Activated CD8-positive, alpha-beta memory T cell treated with anti-CD3 and anti-CD28 coated beads for 4 hours (primary cell): ENCODE measurements at regions not wholly inside any gene's neighbourhood (a gene's known extent, or its start where the extent isn't known, plus 50 kb on each side); places are given as distances from the start of the nearest gene placed in this dataset.

ENCODE experiments used
- DNase-seq, 2 donors: peaks; one replicate each; pipeline ENCODE4 v3.0.0-alpha.2; 2020; ENCODE audit warnings: low read depth in 2 of 2

DNA sequence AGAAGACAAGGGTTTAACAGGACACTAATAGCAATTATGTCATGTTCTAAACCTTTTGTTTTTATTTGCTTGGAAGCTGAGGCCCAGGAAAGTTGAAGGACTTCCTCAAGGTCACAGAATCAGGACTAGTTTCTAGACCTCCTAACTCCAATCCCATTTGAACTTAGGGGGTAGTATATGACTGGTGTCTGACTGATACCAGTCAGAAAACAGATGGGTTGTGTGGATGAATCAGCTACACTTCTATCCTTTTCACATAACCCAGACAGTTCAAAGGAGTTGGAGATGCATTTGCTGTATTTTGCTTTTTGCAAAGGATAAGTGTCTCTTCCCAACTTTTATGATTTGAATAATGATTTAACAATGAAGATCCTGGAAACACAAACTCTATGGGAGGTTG lies 322.5 kb downstream of the HLX start:
- no peak for DNase-seq

DNA sequence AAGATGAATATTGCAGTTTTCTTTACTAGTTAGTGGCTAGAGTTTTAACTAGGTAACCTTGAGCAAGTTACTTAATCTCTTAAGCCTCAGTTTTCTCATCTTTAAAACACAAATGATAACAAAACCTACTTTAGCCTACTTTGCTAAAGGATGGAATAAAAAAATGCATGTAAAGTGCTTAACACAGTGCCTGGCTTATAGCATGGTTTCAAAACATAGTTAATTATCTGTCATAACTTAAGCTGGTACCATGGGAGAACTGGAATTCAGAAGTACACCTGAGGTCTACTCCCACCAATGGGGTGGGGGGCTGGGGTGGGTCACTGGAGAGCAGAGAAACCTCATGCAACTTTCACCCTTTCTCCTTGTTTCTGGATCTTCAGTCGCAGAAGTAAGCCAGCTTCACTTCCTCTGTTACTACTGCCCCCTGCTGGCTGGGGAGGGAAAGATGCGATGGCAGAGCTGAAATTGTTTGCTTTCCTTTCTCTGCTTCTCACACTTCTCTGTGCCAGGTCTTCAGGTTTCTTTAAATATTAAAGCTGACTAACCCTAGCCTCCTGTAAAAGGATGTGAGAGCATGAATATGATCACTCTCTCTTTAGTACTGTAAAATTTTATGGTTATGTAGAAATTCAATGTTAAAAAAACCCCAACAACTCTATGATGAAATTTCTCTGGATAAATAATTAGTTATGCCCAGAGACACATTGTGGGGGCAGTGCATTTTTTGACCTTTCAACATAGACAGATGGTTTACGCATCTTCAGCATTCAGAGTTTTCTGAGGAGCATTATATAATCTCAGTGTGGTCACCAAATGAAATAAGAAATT lies 324.2 kb downstream of the HLX start:
- DNase-seq: peak; percentile 16 to 36

- DNase-seq: no peak
These were observed 325.0 kb downstream of the HLX start for GRCh38 chr1:221204055-221204833.

GRCh38 chr1:221206076-221206475 lies 326.8 kb downstream of the HLX start:
- DNase-seq: no peak

DNA sequence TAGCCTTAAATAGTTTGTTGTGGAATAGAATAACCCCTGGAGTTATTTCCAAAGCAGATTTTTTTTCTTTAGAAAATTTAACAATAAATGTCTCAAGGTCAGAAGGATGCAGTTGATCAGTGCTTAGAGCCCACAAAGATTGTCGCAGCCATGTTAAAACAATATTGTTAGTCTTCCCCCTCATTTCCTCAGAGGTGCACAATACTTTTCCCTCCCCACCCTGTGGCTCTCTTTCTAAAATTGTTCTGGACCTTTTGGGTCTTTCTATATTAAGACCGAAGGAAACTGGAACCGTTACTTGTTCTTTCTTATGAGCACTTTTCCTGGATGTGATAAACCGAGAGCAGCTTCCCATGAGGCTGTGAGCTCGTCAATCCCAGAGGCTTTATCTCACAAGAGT lies 333.7 kb downstream of the HLX start:
- no peak for DNase-seq

GRCh38 chr1:221217029-221217428 lies 337.8 kb downstream of the HLX start:
- no peak for DNase-seq

- no peak for DNase-seq
These were observed 344.0 kb downstream of the HLX start for GRCh38 chr1:221223281-221223680.

- DNase-seq: no peak
These were observed 348.2 kb downstream of the HLX start for GRCh38 chr1:221227460-221227859.

DNA sequence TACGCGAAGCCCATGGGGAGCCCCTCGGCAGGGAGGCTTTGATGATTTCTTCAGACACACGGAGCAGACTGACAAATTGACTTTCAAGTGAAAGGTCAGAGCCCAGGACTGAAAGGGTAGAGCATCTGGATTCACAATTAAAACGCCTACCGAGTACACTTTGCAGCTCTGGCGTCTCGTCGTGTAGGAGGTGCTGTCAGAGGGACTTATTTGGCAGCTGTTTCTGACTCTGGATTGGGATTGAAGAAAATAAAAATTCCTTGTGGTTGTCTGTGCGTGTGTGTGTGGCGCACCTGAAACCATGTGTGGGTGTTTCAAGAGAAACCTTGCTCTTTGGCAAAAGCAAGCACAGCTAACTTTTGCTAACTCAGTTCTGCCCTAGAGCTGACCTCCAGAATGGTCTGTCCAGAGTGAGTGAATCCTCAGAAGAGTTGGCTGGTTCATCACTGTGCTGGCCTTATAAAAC lies 348.7 kb downstream of the HLX start:
- no peak for DNase-seq

DNA sequence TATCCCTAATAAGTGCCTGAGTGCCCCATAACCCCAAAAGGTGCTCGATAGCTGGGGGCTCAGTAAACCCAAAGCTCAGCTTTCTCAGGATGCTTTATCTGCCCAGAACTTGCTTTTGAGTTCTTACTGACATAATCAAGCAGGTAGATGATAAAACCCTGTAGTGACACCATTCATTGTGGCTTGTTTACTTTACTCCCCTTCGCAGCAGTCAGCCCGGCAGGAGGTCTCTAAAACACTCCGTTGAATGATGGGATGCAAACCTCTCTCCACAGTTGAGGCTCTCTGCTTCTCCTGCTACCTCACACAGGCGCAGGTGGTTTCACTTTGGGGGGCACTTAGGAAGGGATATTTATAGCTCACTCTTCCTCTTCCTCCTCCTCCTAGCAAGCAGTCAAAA lies 349.4 kb downstream of the HLX start:
- no peak for DNase-seq

DNA sequence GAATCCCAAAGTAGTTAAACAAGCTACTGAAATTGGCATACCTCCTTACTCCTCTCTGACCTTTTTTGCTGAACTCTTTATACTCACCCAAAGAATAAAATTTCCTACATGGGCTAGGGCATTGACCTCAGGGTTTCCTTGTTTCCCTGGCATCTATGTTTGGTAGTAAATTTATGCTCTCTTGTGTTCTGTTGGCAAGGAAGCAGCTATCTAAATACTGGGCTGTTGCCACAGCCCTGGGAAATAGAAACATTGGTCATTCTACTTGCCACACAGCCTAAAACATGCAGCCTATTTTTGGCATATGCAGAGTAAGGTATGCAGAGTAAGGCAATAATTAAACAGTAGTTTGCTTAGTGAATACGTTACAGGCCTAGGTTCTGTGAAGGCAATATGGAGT lies 351.4 kb downstream of the HLX start:
- no peak for DNase-seq

DNA sequence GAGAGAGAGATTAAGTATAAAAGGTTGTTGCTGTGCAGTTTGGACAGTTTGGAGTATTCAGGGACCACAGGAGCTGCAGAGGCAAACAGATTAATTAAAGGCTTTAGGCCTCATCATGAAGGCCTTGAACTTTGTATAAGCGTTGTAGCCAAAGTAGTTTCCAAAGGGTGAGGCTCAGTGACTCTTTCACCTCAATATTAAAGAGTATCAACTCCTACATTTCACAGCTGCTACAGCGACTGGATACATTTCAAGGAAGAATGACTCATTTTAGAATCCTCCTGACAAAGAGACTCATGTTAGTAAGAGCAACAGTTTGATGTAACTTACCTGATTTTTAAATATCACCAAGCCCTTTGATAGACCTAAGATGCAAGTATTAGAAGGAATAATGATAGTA lies 355.5 kb downstream of the HLX start:
- DNase-seq: no peak

GRCh38 chr1:221237587-221237986 lies 358.3 kb downstream of the HLX start:
- DNase-seq: no peak

GRCh38 chr1:221239181-221239580 lies 359.9 kb downstream of the HLX start:
- DNase-seq: no peak

- DNase-seq: no peak
These were observed 360.5 kb downstream of the HLX start for GRCh38 chr1:221239792-221240191.

DNA sequence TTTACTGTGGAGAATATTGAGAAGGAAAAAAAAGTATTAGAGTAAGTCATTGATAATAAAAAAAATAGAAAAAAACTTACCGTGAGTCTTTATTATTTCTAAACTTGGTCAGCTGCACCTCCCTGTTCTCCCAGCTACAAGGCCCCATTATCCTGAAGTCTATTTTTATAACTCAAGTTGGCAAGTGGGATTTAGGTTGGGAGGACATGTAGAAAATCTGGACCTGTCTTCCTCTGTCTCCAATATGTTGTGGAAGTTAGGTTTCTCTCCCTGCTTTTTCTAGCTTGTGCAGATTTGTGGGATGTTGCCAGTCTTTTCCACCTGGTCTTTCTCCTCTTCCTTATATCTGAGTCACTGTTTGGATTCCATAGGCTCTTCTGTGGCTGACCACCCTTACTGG lies 361.4 kb downstream of the HLX start:
- no peak for DNase-seq

- DNase-seq: no peak
These were observed 361.9 kb downstream of the HLX start for GRCh38 chr1:221241157-221241556.

DNA sequence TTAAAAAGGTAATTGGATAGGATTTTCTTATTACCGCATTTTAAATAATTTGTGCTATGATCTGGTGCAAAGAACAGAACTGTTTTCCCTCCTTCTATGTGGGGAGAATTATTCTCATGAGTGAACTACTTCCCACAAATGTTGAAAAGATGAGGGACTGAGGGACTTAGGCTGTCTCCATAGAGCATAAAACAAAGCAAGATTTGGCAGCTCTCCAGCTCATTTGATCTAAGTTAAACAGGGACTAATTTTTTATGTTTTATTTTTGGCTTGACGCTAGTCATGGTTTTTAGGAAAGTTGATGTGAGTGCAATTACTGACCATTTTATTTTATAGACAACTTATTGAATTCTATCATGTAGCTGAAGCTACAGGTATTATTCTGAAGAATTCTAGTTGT lies 362.3 kb downstream of the HLX start:
- no peak for DNase-seq

DNA sequence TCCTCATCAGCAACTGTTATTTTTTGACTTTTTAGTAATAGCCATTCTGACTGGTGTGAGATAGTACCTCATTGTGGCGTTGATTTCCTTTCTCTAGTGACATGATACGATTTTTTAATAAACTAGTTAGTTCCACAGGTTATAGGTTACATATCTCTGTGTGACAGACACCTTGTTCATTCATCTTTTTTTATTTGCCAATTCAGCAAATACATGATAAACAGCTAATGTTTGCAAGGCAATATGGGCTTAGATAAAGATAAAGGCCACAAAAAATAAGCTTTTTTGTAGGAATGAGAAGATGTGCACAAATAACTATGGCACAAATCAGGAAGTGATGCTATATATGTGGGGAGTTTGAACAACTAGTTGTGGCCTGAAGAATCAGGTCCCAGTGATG lies 366.8 kb downstream of the HLX start:
- no peak for DNase-seq

GRCh38 chr1:221246628-221247415 lies 367.6 kb downstream of the HLX start:
- DNase-seq: no peak

DNA sequence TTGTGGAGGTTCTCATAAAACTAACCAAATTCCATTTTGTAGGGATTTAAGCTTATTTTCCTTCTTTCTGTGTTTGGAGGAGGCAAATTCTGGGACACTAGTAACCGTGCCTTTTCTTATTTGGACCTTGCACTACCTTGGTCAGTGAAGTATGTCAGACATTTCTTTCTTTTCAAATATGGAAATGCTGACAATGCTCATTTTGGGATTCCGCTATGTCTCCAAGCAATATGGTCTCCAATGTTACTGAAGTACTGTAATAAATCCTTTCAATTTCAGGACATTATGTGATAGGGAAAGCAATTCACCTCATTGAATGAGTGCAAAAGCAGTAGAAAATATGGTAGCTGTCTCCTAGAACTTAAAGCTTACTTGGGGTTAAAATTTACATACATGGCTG lies 372.3 kb downstream of the HLX start:
- DNase-seq: no peak

DNA sequence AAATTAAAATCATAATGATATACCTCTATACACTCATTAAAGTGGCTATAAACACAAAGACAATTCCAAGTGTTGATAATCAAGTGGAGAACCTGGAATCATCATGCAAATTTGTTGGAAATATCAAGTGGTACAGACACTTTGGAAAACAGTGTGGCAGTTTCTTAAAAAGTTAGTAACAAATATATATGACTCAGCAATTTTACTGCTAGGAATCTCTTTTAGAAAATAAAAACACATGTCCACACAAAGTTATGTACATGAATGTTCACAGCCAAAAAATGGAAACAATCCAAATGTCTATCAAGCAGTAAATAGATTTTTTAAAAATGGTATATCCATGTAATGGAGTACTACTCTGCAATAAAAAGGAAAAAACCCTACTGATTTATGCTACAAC lies 375.6 kb downstream of the HLX start:
- no peak for DNase-seq
